SIG-M5 treated with dmso at 0.1 percent for 504 hours (cell line): ENCODE measurements at regions not wholly inside any gene's neighbourhood (a gene's known extent, or its start where the extent isn't known, plus 50 kb on each side); places are given as distances from the start of the nearest gene placed in this dataset.
A peak's percentile ranks its signal among the peaks of the same experiment; 100 is the strongest.

Experiments
- DNase-seq: peaks from one replicate; lab custom pipeline; 2025; ENCODE audit not compliant: unreplicated experiment; lab: John Stamatoyannopoulos, UW

- no peak for DNase-seq
Measured at GRCh38 chr4:130131536-130131935, 1035.6 kb downstream of the C4orf33 start.

- DNase-seq = no peak
Measured at GRCh38 chr4:130141651-130142050, 1045.7 kb downstream of the C4orf33 start.

DNA sequence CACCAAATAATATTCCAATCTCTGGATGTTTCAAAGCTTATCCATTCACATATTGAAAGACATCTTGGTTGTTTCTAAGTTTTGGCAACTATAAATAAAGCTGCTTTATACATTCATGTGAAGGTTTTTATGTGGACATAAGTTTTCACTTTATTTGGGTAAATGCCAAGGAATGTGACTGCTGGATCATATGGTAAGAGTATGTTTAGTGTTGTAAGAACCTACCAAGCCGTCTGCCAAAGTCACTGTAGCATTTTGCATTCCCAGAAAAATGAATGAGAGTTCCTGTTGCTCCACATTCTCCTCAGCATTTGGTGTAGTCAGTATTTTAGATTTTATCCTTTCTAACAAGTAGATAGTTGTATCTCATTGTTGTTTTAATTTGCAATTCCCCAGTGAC lies 1047.7 kb downstream of the C4orf33 start:
- no peak for DNase-seq

GRCh38 chr4:130146773-130147172 lies 1050.8 kb downstream of the C4orf33 start:
- DNase-seq = no peak

- DNase-seq = no peak
Measured at GRCh38 chr4:130147641-130148040, 1051.7 kb downstream of the C4orf33 start.

DNA sequence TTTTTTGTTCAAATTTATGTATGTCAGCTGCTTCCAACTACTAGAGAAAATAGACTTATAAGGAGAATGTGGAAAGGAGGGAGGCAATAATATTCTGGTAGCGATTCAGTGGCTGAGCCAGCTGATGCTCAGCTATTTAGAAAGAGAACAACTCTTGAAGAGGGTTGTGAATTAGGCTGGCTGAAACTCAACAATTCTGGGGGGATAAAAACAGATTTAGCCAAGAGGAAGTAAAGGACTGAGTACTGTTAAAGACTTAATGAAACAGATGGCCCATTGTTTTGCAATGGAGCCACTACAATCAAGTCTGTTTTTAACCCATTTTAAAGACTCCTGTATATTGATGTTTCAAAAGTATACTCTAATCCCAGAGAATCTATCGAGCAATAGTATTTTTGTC lies 1058.9 kb downstream of the C4orf33 start:
- DNase-seq = no peak

GRCh38 chr4:130163701-130164100 lies 1067.7 kb downstream of the C4orf33 start:
- no peak for DNase-seq

- no peak for DNase-seq
Measured at GRCh38 chr4:130165381-130165780, 1069.4 kb downstream of the C4orf33 start.

DNA sequence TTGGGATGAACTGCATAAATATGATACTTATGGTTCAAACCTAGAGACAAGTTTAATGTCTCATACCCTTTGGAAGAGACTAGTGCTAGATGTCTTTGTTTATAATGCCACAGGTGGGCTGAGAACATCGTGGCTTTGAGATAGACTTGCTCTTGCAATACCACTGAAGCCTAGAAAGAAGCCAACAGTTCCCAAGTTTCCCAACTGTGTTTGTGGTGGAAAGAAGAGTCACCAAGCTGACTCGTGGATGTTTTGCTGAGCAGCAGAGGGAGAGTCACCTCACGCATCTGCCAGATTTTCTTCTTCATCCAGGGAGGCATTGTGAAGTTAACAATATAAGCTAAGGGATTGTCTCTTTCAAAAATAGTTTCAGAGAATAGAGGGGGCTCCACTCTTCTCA lies 1076.2 kb downstream of the C4orf33 start:
- no peak for DNase-seq

DNA sequence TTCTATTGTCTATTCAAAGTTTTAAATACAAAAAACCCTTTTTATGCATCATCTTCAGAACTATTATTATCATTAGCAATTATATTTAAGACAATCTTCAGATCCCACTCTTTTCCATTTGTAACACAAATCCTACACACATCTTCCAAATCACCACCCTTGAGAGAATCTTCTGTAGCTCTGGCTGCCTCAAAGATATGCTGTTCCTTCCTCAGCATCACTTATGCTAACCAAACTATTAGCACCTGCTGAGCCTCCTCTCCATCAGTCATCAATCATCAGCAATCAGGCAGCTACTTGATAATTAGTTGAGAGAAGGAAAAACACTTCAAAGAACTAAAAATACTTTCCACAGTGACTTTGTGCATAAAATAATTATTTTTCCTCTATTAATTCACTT lies 1082.2 kb downstream of the C4orf33 start:
- DNase-seq = no peak

DNA sequence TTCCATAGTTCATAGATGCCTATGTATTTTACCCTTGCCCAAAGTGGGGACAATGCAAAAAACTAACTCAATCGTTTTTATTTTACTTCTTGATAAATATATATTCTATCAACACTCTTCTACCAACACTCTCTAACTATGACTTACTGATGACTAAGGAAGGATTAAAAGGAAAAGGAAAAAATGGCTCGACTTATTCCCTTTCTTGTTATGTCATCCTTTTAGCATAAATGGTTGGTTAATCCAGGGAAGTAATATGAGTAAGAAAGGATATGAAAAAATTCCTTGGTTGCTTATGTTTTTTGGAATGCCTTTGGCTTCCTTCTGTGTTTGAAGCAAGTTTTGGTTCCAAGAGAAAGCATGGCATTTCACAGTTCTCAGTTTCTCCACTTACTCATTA lies 1087.1 kb downstream of the C4orf33 start:
- DNase-seq = no peak

GRCh38 chr4:130183766-130184165 lies 1087.8 kb downstream of the C4orf33 start:
- DNase-seq = no peak

- no peak for DNase-seq
Measured at GRCh38 chr4:130185123-130185522, 1089.2 kb downstream of the C4orf33 start.

- DNase-seq = no peak
Measured at GRCh38 chr4:130186931-130187330, 1091.0 kb downstream of the C4orf33 start.

- no peak for DNase-seq
Measured at GRCh38 chr4:130187587-130187986, 1091.6 kb downstream of the C4orf33 start.

DNA sequence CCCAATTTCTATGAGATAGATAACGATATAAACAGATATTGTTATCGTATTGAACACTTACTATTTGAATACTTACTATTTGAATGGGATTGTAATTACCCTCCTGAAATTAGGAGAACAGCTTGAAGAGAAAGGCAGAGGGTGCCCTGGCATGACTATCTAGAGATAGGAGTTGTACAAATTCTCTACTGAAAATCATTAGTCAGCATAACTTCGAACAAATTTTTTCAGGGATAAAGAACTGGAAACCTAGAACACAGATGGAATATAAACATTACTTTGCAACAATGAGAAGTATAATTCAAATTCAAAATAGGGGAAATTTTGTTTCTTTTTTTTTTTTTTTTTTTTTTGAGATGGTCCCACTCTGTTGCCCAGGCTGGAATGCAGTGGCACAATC lies 1096.8 kb downstream of the C4orf33 start:
- no peak for DNase-seq

- no peak for DNase-seq
Measured at GRCh38 chr4:130197946-130198345, 1102.0 kb downstream of the C4orf33 start.

GRCh38 chr4:130203571-130203970 lies 1107.6 kb downstream of the C4orf33 start:
- no peak for DNase-seq

DNA sequence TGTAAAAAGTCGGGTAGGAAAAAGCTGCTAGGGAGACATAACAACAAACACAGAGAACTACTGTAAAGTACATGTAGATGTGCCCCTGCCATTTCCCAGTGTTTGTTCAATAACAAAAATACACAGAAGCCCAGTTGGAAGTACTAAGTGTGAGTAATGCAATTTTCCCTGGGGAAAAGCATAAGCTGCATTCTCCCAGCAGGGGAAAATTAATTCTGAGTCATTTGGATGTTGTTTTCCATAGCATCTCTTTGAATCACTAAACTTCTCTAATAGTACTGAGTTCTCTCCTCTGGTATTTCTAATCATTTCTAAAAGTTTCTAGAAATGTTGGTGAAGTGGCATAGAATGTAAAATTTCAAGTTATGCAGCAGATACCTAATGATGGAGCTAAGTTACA lies 1114.9 kb downstream of the C4orf33 start:
- DNase-seq = no peak

- no peak for DNase-seq
Measured at GRCh38 chr4:130214268-130214667, 1118.3 kb downstream of the C4orf33 start.

DNA sequence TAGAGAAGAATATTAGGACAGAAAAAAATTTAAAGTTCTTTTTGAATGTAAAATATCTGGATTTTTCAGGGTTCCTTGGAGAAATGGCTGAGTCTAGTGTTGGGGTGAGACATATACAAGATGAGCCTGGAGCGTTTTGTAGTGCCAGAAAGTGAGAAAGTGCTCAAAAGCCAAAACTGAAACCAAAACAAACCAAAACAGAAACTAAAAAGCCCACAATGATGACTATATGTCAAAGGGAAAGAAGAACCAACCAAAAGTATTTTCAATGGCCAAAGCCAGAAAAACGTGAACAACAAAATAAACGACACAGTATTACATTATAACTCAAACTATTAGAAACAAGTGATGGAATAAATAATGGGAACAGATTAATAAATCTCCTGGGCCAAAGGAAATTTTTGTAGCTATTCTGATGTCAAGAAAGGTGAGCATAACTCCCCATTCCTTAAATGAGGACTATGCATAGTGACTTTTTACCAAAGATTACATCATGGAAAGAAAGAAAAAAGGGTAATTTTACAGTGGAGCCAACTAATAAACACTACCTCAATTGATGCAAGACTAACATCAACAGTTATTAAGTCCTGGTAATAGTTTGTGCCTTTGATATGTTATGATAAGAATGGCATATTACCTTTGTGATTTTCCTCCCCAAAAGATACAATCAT lies 1137.6 kb downstream of the C4orf33 start:
- peak; percentile 32 for DNase-seq

DNA sequence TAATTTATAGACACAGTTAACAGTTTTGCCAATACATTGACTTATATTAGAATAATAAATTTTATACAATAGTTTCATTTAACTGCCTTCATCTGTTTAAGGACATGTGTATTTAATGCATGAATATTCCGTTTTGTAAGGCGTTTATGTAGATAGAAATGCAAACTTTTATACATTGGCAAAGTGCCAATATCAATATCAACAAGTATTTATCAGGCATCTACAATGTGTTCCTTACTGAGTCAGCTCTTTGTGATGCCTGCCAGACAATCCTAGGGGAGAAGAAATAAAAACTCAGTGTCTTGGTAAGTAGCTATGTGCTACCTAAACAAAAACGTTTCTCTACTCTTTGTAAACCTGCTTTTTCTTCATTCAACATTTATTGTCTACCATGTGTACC lies 1142.2 kb downstream of the C4orf33 start:
- DNase-seq = no peak

- no peak for DNase-seq
Measured at GRCh38 chr4:130249002-130249401, 1153.0 kb downstream of the C4orf33 start.
